ENCODE measurements at regions not wholly inside any gene's neighbourhood (a gene's known extent, or its start where the extent isn't known, plus 50 kb on each side); places are given as distances from the start of the nearest gene placed in this dataset.
"Not testable (repeated sequence)": the region's sequence is repeated elsewhere in the genome, so short reads cannot be mapped to it uniquely, and the experiment has no call there.

DNA sequence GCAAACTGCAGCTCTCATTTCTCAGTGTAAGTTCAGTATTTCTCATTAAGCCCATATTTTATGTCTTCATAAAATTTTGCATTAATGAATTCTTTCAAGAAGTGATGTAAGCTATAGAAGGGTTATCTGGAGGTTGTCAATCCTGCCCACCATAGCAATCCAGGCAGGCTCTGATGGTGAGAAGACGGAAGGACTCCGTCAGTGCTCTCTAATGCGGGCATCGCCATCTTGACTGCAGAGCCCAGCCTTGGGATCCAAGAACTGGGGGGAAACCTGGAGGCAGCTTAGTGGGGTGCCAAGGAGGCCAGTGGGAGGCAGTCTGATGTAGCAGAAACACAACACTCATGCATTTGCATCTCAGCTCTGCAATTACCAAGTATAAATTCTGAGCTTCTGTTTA, 707.4 kb upstream of the NRP1 start:
- no peak for DNase-seq (ENCODE audit: low read depth)
- H3K4me3 ChIP-seq (ENCODE audit: low read depth, low read length), result no peak overlapping the region
- TF ChIP-seq, protein P1, sequence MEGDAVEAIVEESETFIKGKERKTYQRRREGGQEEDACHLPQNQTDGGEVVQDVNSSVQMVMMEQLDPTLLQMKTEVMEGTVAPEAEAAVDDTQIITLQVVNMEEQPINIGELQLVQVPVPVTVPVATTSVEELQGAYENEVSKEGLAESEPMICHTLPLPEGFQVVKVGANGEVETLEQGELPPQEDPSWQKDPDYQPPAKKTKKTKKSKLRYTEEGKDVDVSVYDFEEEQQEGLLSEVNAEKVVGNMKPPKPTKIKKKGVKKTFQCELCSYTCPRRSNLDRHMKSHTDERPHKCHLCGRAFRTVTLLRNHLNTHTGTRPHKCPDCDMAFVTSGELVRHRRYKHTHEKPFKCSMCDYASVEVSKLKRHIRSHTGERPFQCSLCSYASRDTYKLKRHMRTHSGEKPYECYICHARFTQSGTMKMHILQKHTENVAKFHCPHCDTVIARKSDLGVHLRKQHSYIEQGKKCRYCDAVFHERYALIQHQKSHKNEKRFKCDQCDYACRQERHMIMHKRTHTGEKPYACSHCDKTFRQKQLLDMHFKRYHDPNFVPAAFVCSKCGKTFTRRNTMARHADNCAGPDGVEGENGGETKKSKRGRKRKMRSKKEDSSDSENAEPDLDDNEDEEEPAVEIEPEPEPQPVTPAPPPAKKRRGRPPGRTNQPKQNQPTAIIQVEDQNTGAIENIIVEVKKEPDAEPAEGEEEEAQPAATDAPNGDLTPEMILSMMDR (conservative IDR thresholded peaks at IDR 0.05; ENCODE audit: low read depth, low read length), result no peak

DNA sequence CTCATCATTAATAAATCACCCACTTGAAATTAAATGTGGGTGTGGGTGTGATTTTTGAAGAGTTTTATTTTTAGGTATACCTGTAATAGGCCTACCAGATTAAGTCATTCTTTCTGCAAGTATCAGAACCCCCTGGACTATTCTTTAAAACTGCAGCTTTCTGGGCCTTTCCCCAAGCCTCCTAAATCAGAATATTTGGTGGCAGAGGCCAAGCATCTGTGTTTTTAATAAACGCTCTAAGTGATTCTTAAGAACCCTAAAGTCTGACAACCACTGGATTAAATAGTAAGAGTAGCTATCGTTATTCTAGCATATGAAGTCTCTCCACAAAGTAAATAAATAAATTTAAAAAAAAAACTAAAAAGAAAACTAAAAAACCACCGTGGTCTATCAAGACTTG, 703.0 kb upstream of the NRP1 start:
- no peak overlapping the region for H3K4me3 ChIP-seq (ENCODE audit: low read depth, low read length)
- TF ChIP-seq, protein P1 (conservative IDR thresholded peaks at IDR 0.05; ENCODE audit: low read depth, low read length), result no peak
- DNase-seq (ENCODE audit: low read depth), result no peak

DNA sequence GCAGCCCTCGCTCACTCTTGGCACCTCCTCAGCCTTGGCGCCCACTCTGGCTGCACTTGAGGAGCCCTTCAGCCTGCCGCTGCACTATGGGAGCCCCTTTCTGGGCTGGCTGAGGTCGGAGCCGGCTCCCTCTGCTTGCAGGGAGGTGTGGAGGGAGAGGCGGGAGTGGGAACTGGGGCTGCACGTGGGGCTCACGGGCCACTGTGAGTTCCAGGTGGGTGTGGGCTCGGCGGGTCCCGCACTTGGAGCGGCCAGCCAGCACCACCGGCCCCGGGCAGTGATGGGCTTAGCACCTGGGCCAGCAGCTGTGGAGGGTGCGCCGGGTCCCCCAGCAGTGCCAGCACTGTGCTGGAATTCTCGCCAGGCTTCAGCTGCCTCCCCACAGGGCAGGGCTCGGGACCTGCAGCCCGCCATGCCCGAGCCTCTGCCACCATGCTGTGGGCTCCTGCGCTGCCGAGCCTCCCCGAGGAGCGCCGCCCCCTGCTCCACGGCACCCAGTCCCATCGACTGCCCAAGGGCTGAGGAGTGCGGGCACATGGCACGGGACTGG, 700.8 kb upstream of the NRP1 start:
- H3K4me3 ChIP-seq (ENCODE audit: low read depth, low read length); DNase-seq (ENCODE audit: low read depth): not testable (repeated sequence)

DNA sequence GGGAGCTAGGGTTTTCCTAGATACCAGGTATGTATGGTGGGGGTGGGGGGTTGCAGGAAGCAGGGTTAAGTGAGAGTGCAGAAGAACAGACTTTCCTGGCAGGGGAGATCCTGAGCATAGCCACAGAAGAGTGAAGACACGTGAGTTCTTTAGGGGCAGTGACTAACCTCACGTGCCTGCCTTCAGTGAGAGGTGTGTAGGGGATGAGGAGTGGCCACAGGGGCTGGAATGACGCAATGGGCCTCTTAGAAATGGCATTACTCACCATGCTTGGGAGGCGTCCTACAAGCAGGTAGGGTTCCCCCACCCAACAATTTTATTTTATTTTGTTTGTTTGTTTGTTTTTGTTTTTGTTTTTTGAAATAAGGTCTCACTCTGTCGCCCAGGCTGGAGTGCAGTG, 698.6 kb upstream of the NRP1 start:
- TF ChIP-seq, protein P1 (conservative IDR thresholded peaks at IDR 0.05; ENCODE audit: low read depth, low read length), result no peak
- no peak for DNase-seq (ENCODE audit: low read depth)
- no peak overlapping the region for H3K4me3 ChIP-seq (ENCODE audit: low read depth, low read length)

DNA sequence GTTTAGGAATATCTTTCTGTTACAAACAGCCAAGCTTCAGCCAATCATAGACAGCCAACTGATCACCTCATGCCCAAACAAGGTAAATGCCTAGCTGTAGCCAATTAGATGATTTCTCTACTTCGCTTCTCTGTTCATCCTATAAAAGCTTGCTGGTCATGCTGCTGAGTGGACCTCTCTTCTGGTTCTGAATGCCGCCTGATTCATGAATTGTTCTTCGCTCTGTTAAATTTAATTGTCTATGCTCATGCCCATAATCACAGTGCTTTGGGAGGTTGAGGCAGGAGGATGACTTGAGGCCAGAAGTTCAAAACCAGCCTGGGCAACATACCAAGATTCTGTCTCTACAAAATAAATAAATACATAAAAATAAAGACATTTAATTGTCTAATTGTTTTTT, 698.1 kb upstream of the NRP1 start:
- no peak overlapping the region for H3K4me3 ChIP-seq (ENCODE audit: low read depth, low read length)
- DNase-seq (ENCODE audit: low read depth), result no peak
- TF ChIP-seq, protein P1 (conservative IDR thresholded peaks at IDR 0.05; ENCODE audit: low read depth, low read length), result no peak

DNA sequence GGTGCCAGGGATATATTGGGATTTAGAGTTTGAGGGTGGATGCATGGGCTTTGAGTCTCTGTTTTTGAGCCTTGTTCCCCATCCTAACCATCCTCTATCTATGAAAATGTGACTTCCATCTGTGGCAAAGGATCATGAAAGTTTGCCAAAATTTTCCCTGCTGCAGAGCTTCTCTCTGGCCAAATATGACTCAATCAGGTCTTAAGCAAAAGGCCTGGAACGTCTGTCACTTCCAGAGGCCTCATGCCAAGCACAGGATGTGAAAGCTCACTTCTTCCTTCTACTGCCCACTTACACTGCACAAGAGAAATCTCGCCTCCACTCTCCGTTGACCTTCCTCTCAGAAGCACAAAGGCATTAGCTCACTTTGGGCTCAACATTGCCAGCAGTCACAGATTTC, 696.9 kb upstream of the NRP1 start:
- DNase-seq (ENCODE audit: low read depth), result peak; percentile 63
- TF ChIP-seq, protein P1 (conservative IDR thresholded peaks at IDR 0.05; ENCODE audit: low read depth, low read length), result no peak
- no peak overlapping the region for H3K4me3 ChIP-seq (ENCODE audit: low read depth, low read length)

DNA sequence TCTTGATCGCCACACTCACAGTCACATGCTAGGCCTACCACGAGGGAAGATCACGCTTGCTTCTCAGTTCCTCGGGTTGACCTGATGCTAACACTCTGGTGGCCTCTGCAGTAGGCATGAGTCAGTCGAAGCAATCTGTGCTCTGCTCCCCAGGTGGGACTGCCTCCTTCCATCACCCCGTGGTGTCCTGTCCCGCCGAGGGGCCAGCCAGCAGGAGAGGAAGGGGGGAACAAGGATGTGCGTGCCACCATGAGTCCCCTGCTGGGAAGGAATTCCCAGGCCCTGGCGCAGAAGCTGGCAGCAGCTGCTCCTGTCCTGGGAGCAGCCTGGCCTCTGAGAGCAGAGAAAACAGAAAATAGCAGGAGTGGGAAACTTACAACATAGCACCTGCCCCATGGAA, 695.0 kb upstream of the NRP1 start:
- TF ChIP-seq, protein P1 (conservative IDR thresholded peaks at IDR 0.05; ENCODE audit: low read depth, low read length), result no peak
- no peak for DNase-seq (ENCODE audit: low read depth)
- H3K4me3 ChIP-seq (ENCODE audit: low read depth, low read length), result no peak overlapping the region
